HCT116 (cell line): ENCODE measurements at regions not wholly inside any gene's neighbourhood (a gene's known extent, or its start where the extent isn't known, plus 50 kb on each side); places are given as distances from the start of the nearest gene placed in this dataset.

Experiments
- ATAC-seq: fragments of 200-7000 bp; cut with Tn5 transposase; 2 replicates; pipeline ENCODE4 v1.9.1; 2020; ENCODE audit warnings: mild to moderate bottlenecking, moderate library complexity
- BruUV-seq: library from RNA; stranded (reverse); fragments of 400-500 nt; replicated peaks from 2 replicates; lab custom pipeline; 2021; lab: Mats Ljungman, UMichigan
- CTCF ChIA-PET: fragments of 300-600 bp; sonication (Branson Sonifier 250); formaldehyde crosslinking; loops from one replicate; lab custom pipeline; 2021; ENCODE audit warnings: antibody characterized with exemption; lab: Charles Lee
- POLR2A ChIA-PET: fragments of 300-600, 350-600 bp; sonication (Branson Sonifier 250); formaldehyde crosslinking; loops from one replicate; lab custom pipeline; 2021; ENCODE audit warnings: antibody characterized with exemption; lab: Charles Lee
- RAD21 ChIA-PET, 2 experiments: fragments of 300-600 bp; sonication (Branson Sonifier 250); formaldehyde crosslinking; loops; one replicate each; lab custom pipeline; 2023; ENCODE audit warnings: low total read pairs in 2 of 2; ENCODE audit not compliant: uncharacterized antibody in 2 of 2, unreplicated experiment in 2 of 2, low non-redundant PET in 1 of 2; lab: Charles Lee
- DNase-seq: peaks from one replicate; pipeline ENCODE4 v3.0.0-alpha.2; 2010; ENCODE audit warnings: low read depth, low spot score
- H2AFZ ChIP-seq: fragments of 200-600 bp; shearing (Covaris generic), sonication (generic); 2 replicates; pipeline ENCODE4 v1.6.1; 2017; ENCODE audit warnings: low read depth, mixed run types, mixed read lengths, antibody characterized with exemption, low read length; ENCODE audit not compliant: poor library complexity, severe bottlenecking
- H3K27ac ChIP-seq: 2 replicates; pipeline ENCODE4 v1.5.1; 2012; ENCODE audit warnings: low read depth, low read length
- H3K27me3 ChIP-seq: fragments of 200-600 bp; sonication (generic); 2 replicates; pipeline ENCODE4 v1.6.1; 2016; ENCODE audit warnings: mixed run types, low read length, mixed read lengths; ENCODE audit not compliant: insufficient read depth
- H3K36me3 ChIP-seq, 2 experiments: fragments of 200-500 bp in 1 of 2; fragments of 200-600 bp in 1 of 2; sonication (Bioruptor generic) in 1 of 2; sonication (generic) in 1 of 2; 2 replicates each; pipeline versions ENCODE4 v1.5.1 to v1.6.1; 2014 to 2016; ENCODE audit warnings: low read length in 2 of 2, inconsistent platforms in 1 of 2, mixed read lengths in 1 of 2, mixed run types in 1 of 2; ENCODE audit not compliant: insufficient read depth in 2 of 2, control insufficient read depth in 1 of 2
- H3K4me1 ChIP-seq, 2 experiments: fragments of 200-600 bp in 1 of 2; sonication (generic) in 1 of 2; 2 replicates each; pipeline versions ENCODE4 v1.5.1 to v1.6.1; 2012 to 2017; ENCODE audit warnings: low read length in 2 of 2, inconsistent platforms in 1 of 2, mild to moderate bottlenecking in 1 of 2, mixed read lengths in 1 of 2, mixed run types in 1 of 2, moderate library complexity in 1 of 2; ENCODE audit not compliant: insufficient read depth in 2 of 2, control insufficient read depth in 1 of 2
- H3K4me2 ChIP-seq: fragments of 200-600 bp; sonication (generic); 2 replicates; pipeline ENCODE4 v1.6.1; 2017; ENCODE audit warnings: mixed run types, low read length, mixed read lengths
- H3K4me3 ChIP-seq, 2 experiments: fragments of 200-600 bp in 1 of 2; sonication (generic) in 1 of 2; replicated peaks in 1 of 2; 2 replicates each; pipeline ENCODE4 v1.5.1; 2011 to 2016; ENCODE audit warnings: low read length in 2 of 2, control low read depth in 1 of 2, low read depth in 1 of 2, mild to moderate bottlenecking in 1 of 2, mixed read lengths in 1 of 2, mixed run types in 1 of 2
- H3K79me2 ChIP-seq: fragments of 200-600 bp; sonication (generic); 2 replicates; pipeline ENCODE4 v1.6.1; 2017; ENCODE audit warnings: mild to moderate bottlenecking, mixed run types, low read length, moderate library complexity, mixed read lengths; ENCODE audit not compliant: insufficient read depth
- H3K9ac ChIP-seq: fragments of 200-600 bp; sonication (generic); 2 replicates; pipeline ENCODE4 v1.6.1; 2016; ENCODE audit warnings: low read length, mixed read lengths
- H3K9me2 ChIP-seq: fragments of 200-600 bp; sonication (generic), shearing (Covaris generic); 2 replicates; pipeline ENCODE4 v1.6.1; 2017; ENCODE audit warnings: mixed run types, mild to moderate bottlenecking, moderate library complexity; ENCODE audit not compliant: insufficient read depth
- H3K9me3 ChIP-seq, 2 experiments: fragments of 200-500 bp in 1 of 2; fragments of 200-600 bp in 1 of 2; sonication (Bioruptor generic) in 1 of 2; sonication (generic) in 1 of 2; 2 replicates each; pipeline ENCODE4 v1.6.1; 2014 to 2017; ENCODE audit warnings: low read length in 2 of 2, mixed read lengths in 2 of 2, inconsistent platforms in 1 of 2, low read depth in 1 of 2, mild to moderate bottlenecking in 1 of 2, mixed run types in 1 of 2, moderate library complexity in 1 of 2; ENCODE audit not compliant: control insufficient read depth in 1 of 2, insufficient read depth in 1 of 2
- H4K20me1 ChIP-seq: fragments of 200-600 bp; sonication (generic), shearing (Covaris generic); 2 replicates; pipeline ENCODE4 v1.6.1; 2017; ENCODE audit warnings: mixed run types, mild to moderate bottlenecking, moderate library complexity; ENCODE audit not compliant: insufficient read depth
- CBX3 ChIP-seq: IDR thresholded peaks from 2 replicates; pipeline ENCODE4 v1.6.1; 2012; ENCODE audit warnings: low read depth
- CEBPB ChIP-seq: IDR thresholded peaks from 2 replicates; pipeline ENCODE4 v1.6.1; 2012; ENCODE audit warnings: low read depth
- EGR1 ChIP-seq: IDR thresholded peaks from 2 replicates; pipeline ENCODE4 v1.6.1; 2012; ENCODE audit warnings: low read depth
- ELF1 ChIP-seq: IDR thresholded peaks from 2 replicates; pipeline ENCODE4 v1.6.1; 2012; ENCODE audit warnings: low read depth, borderline replicate concordance
- EZH2 ChIP-seq: fragments of 200-600 bp; sonication (generic); IDR thresholded peaks from 2 replicates; pipeline ENCODE4 v1.6.1; 2017; ENCODE audit warnings: antibody characterized with exemption, mixed run types
- EZH2phosphoT487 ChIP-seq: fragments of 200-600 bp; IDR thresholded peaks from 2 replicates; pipeline ENCODE4 v1.6.1; 2018; ENCODE audit warnings: antibody characterized with exemption, borderline replicate concordance
- FOSL1 ChIP-seq: IDR thresholded peaks from 2 replicates; pipeline ENCODE4 v1.6.1; 2012; ENCODE audit warnings: low read depth
- JUND ChIP-seq: IDR thresholded peaks from 2 replicates; pipeline ENCODE4 v1.6.1; 2012
- POLR2A ChIP-seq: IDR thresholded peaks from 2 replicates; pipeline ENCODE4 v1.7.0; 2011; ENCODE audit warnings: borderline replicate concordance; ENCODE audit not compliant: insufficient read depth, insufficient read length; ENCODE audit errors: extremely low read depth
- POLR2AphosphoS5 ChIP-seq: IDR thresholded peaks from 2 replicates; pipeline ENCODE4 v1.6.1; 2011; ENCODE audit warnings: mild to moderate bottlenecking, low read depth, low read length, moderate library complexity
- SIN3A ChIP-seq: IDR thresholded peaks from 2 replicates; pipeline ENCODE4 v1.6.1; 2012; ENCODE audit warnings: low read depth
- SRF ChIP-seq: IDR thresholded peaks from 2 replicates; pipeline ENCODE4 v1.6.1; 2012; ENCODE audit warnings: low read depth
- YY1 ChIP-seq: IDR thresholded peaks from 2 replicates; pipeline ENCODE4 v1.6.1; 2011; ENCODE audit warnings: low read length, low read depth, moderate library complexity, mild to moderate bottlenecking; ENCODE audit not compliant: insufficient replicate concordance; ENCODE audit errors: extremely low read depth
- ZFX ChIP-seq: fragments of 450-650 bp; IDR thresholded peaks from 2 replicates; pipeline ENCODE4 v1.6.1; 2017
- ZNF274 ChIP-seq: fragments of 200-500 bp; sonication (Bioruptor generic); IDR thresholded peaks from 2 replicates; pipeline ENCODE4 v1.6.1; 2014; ENCODE audit warnings: mild to moderate bottlenecking, low read depth, low read length, inconsistent platforms
- intact Hi-C: fragments of 100-400 bp; cut with micrococcal nuclease; formaldehyde crosslinking; loops from 2 replicates; pipeline ENCODE4 v1.10.0; 2022
- TF ChIP-seq, protein P1 (sequence below): IDR thresholded peaks from 2 replicates; pipeline ENCODE4 v1.6.1; 2012; ENCODE audit warnings: low read depth
- TF ChIP-seq, protein P2 (sequence below), 3 experiments: fragments of 200-600 bp in 1 of 3; sonication (generic) in 1 of 3; IDR thresholded peaks in 2 of 3; conservative IDR thresholded peaks in 1 of 3; 2 replicates each; pipeline ENCODE4 v1.5.1; 2012 to 2017; ENCODE audit warnings: low read depth in 2 of 3, low read length in 2 of 3, antibody characterized with exemption in 1 of 3, borderline replicate concordance in 1 of 3, control low read depth in 1 of 3, mild to moderate bottlenecking in 1 of 3, mixed read lengths in 1 of 3, mixed run types in 1 of 3, moderate library complexity in 1 of 3; ENCODE audit not compliant: insufficient read depth in 1 of 3

DNA sequence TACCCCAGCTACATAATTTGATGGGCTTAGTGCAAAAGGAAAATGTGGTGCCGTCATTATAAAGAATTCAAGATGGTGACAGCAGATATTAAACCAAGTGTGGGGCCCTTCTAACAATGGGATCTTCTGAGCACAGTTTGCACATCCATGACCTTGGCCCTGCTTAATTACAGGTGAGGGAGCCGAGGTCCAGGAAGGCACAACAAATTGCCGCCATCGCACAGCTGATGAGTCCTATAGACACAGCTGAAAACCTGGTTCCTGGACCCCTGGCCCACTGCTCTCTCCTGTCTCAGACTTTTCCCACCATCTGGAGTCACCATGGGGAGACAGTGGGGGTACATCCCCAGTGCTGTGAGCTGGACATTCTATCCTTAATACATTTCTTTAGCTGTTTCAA lies 95.8 kb upstream of the MAP4K3 start:
- no peak overlapping the region for H3K9ac ChIP-seq
- CTCF ChIA-PET: no interaction called here
- peaks cover 0 to 8% of the 10 kb centered on the region in 2 experiments; a peak in 2 of 4 replicates for H3K4me1 ChIP-seq
- no peaks in the 10 kb centered on the region for H3K9me3 ChIP-seq
- no TSS peak for BruUV-seq
- no peak for TF ChIP-seq CEBPB
- TF ChIP-seq, all 23 proteins: peak for 0
- Histone ChIP-seq H3K79me2 (no peaks in the 10 kb centered on the region), H3K27me3 (no peaks in the 10 kb centered on the region), H4K20me1 (no peaks in the 10 kb centered on the region), H3K27ac (no peak overlapping the region), H2AFZ (no peak overlapping the region), H3K36me3 (no peaks in the 10 kb centered on the region), H3K4me2 (no peak overlapping the region), H3K9me2 (no peaks in the 10 kb centered on the region), H3K4me3 (no peak overlapping the region)
- RAD21 ChIA-PET: no interaction called here
- POLR2A ChIA-PET: no interaction called here
- ATAC-seq: no peak
- no peak for DNase-seq
- intact Hi-C loops: no loop called here

DNA sequence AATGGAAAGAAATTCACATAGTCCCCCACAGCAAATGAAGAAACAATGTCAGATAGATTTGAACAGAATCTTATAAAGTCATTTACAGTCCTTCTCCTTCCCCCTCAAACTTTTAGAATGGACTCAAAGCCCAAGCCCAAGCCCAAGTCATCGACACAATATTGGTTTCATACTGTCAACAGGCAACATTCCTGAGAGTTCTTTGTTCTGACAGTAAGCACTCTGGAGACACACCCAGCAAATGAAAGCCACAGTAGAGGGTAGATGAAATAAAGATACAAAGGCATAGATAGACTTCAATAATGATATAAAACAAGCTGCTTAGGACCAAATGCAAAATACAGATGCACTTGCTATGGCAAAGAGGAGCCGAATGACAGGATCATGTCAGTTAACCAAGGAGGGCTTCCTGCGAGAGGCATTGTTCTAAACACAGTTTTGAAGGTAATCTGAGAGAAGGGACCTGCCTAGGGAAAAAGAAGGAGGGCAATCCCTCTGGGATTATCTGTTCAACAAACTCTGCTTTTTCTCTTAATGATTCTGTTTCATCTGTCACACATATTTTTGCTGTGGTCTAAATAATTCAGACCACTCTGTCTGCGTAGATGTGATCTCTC lies 97.1 kb upstream of the MAP4K3 start:
- DNase-seq (no peak), ATAC-seq (no peak)
- Histone ChIP-seq H4K20me1 (no peaks in the 10 kb centered on the region), H3K27me3 (no peaks in the 10 kb centered on the region), H3K9me2 (no peaks in the 10 kb centered on the region), H3K27ac (no peak overlapping the region), H2AFZ (no peak overlapping the region), H3K9me3 (no peaks in the 10 kb centered on the region), H3K4me1 (peaks cover 0 to 8% of the 10 kb centered on the region in 2 experiments; a peak in 2 of 4 replicates), H3K4me2 (peak overlapping the region; percentile 30; the same call in 1 of the 2 replicates), H3K79me2 (no peaks in the 10 kb centered on the region), H3K4me3 (no peak overlapping the region), H3K9ac (no peak overlapping the region), H3K36me3 (no peaks in the 10 kb centered on the region)
- RAD21 ChIA-PET: no interaction called here
- CTCF ChIA-PET: no interaction called here
- POLR2A ChIA-PET: no interaction called here
- BruUV-seq: no TSS peak
- no peak for TF ChIP-seq EZH2
- TF ChIP-seq, protein P1, sequence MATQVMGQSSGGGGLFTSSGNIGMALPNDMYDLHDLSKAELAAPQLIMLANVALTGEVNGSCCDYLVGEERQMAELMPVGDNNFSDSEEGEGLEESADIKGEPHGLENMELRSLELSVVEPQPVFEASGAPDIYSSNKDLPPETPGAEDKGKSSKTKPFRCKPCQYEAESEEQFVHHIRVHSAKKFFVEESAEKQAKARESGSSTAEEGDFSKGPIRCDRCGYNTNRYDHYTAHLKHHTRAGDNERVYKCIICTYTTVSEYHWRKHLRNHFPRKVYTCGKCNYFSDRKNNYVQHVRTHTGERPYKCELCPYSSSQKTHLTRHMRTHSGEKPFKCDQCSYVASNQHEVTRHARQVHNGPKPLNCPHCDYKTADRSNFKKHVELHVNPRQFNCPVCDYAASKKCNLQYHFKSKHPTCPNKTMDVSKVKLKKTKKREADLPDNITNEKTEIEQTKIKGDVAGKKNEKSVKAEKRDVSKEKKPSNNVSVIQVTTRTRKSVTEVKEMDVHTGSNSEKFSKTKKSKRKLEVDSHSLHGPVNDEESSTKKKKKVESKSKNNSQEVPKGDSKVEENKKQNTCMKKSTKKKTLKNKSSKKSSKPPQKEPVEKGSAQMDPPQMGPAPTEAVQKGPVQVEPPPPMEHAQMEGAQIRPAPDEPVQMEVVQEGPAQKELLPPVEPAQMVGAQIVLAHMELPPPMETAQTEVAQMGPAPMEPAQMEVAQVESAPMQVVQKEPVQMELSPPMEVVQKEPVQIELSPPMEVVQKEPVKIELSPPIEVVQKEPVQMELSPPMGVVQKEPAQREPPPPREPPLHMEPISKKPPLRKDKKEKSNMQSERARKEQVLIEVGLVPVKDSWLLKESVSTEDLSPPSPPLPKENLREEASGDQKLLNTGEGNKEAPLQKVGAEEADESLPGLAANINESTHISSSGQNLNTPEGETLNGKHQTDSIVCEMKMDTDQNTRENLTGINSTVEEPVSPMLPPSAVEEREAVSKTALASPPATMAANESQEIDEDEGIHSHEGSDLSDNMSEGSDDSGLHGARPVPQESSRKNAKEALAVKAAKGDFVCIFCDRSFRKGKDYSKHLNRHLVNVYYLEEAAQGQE: no peak
- TF ChIP-seq ZNF274: no peak
- TF ChIP-seq, protein P2, sequence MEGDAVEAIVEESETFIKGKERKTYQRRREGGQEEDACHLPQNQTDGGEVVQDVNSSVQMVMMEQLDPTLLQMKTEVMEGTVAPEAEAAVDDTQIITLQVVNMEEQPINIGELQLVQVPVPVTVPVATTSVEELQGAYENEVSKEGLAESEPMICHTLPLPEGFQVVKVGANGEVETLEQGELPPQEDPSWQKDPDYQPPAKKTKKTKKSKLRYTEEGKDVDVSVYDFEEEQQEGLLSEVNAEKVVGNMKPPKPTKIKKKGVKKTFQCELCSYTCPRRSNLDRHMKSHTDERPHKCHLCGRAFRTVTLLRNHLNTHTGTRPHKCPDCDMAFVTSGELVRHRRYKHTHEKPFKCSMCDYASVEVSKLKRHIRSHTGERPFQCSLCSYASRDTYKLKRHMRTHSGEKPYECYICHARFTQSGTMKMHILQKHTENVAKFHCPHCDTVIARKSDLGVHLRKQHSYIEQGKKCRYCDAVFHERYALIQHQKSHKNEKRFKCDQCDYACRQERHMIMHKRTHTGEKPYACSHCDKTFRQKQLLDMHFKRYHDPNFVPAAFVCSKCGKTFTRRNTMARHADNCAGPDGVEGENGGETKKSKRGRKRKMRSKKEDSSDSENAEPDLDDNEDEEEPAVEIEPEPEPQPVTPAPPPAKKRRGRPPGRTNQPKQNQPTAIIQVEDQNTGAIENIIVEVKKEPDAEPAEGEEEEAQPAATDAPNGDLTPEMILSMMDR (IDR thresholded peaks at IDR 0.05 in 2 of 3, conservative IDR thresholded peaks at IDR 0.05 in 1 of 3; ENCODE audit: borderline replicate concordance in 1 of 3, insufficient read depth in 1 of 3, low read depth in 2 of 3, low read length in 2 of 3): no peak
- no peak for TF ChIP-seq SIN3A
- no peak for TF ChIP-seq EGR1
- no peak for TF ChIP-seq FOSL1
- no peak for TF ChIP-seq YY1
- no peak for TF ChIP-seq CBX3
- no peak for TF ChIP-seq CEBPB
- TF ChIP-seq JUND: no peak
- no peak for TF ChIP-seq EZH2phosphoT487
- TF ChIP-seq ELF1: no peak
- TF ChIP-seq POLR2AphosphoS5: no peak
- TF ChIP-seq POLR2A: no peak
- TF ChIP-seq ZFX: no peak
- TF ChIP-seq SRF: no peak
- intact Hi-C loops: no loop called here
